WTC11 (cell line): ENCODE measurements at regions not wholly inside any gene's neighbourhood (a gene's known extent, or its start where the extent isn't known, plus 50 kb on each side); places are given as distances from the start of the nearest gene placed in this dataset.

Experiments
- ATF1 ChIP-seq: sonication (generic); formaldehyde crosslinking; IDR thresholded peaks from 2 replicates; pipeline ENCODE4 v1.8.1; 2023; ENCODE audit warnings: mild to moderate bottlenecking, moderate library complexity, missing genetic modification reagents
- CREB1 ChIP-seq: sonication (generic); formaldehyde crosslinking; IDR thresholded peaks from 2 replicates; pipeline ENCODE4 v1.8.0; 2023; ENCODE audit warnings: mild to moderate bottlenecking, missing genetic modification reagents
- NFYB ChIP-seq: sonication (generic); formaldehyde crosslinking; conservative IDR thresholded peaks from 2 replicates; pipeline ENCODE4 v1.8.0; 2022; ENCODE audit warnings: low read depth, missing genetic modification reagents
- ZNF121 ChIP-seq: sonication (generic); formaldehyde crosslinking; IDR thresholded peaks from 2 replicates; pipeline ENCODE4 v1.8.0; 2023; ENCODE audit warnings: missing genetic modification reagents
- ZNF219 ChIP-seq: sonication (generic); formaldehyde crosslinking; IDR thresholded peaks from 2 replicates; pipeline ENCODE4 v1.8.0; 2023; ENCODE audit warnings: missing genetic modification reagents, mild to moderate bottlenecking, borderline replicate concordance
- TF ChIP-seq, protein P1 (sequence below): fragments of 200-600 bp; IDR thresholded peaks from 2 replicates; pipeline ENCODE4 v1.8.0; 2022; ENCODE audit warnings: antibody characterized with exemption
- TF ChIP-seq, protein P2 (sequence below): sonication (generic); formaldehyde crosslinking; IDR thresholded peaks from 2 replicates; pipeline ENCODE4 v1.8.0; 2022; ENCODE audit warnings: mild to moderate bottlenecking, missing genetic modification reagents
- TF ChIP-seq, protein P3 (sequence below): sonication (generic); formaldehyde crosslinking; IDR thresholded peaks from 2 replicates; pipeline ENCODE4 v1.8.1; 2023; ENCODE audit warnings: mild to moderate bottlenecking, missing genetic modification reagents, borderline replicate concordance
- TF ChIP-seq, protein P4 (sequence below): sonication (generic); formaldehyde crosslinking; IDR thresholded peaks from 2 replicates; pipeline ENCODE4 v1.8.1; 2023; ENCODE audit warnings: mild to moderate bottlenecking, moderate library complexity, missing genetic modification reagents
- TF ChIP-seq, protein P5 (sequence below): sonication (generic); formaldehyde crosslinking; IDR thresholded peaks from 2 replicates; pipeline ENCODE4 v1.8.0; 2023; ENCODE audit warnings: missing genetic modification reagents

DNA sequence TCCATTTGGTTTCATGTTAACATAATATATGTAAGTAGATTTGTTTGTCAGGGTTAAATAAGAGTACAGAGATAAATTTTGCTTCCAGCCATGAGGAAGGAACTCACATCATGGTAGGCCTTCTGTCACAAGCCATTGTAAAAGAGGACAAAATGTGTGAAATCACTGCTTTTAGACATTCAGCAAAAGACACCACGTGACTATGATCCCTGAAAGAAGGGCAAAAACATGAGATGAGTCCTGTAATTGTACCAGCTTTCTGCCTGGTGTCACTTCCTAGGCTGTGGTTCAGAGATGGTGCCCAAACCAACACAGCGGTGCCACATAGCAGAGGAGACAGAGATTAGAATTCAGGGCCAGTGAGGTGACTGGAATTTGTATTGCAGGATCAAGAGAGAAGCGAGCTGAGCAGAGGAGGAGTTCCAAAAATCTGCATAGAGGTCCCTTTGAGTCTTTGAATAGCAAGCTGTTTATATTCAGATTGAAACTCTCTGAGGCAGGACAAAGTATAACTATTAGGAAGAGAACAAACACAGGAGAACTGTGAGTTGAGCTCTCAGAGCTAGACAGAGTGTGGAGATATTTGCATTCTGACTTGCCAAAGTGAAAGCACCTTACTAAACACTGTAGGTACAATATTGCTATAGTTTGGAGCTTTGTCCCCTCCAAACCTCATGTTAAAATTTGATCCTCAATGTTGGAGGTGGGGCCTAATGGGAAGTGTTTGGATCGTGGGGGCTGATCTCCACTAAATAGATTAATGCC is 52.6 kb upstream of the PDE7B start:
- TF ChIP-seq, protein P1, sequence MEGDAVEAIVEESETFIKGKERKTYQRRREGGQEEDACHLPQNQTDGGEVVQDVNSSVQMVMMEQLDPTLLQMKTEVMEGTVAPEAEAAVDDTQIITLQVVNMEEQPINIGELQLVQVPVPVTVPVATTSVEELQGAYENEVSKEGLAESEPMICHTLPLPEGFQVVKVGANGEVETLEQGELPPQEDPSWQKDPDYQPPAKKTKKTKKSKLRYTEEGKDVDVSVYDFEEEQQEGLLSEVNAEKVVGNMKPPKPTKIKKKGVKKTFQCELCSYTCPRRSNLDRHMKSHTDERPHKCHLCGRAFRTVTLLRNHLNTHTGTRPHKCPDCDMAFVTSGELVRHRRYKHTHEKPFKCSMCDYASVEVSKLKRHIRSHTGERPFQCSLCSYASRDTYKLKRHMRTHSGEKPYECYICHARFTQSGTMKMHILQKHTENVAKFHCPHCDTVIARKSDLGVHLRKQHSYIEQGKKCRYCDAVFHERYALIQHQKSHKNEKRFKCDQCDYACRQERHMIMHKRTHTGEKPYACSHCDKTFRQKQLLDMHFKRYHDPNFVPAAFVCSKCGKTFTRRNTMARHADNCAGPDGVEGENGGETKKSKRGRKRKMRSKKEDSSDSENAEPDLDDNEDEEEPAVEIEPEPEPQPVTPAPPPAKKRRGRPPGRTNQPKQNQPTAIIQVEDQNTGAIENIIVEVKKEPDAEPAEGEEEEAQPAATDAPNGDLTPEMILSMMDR, result no peak
- TF ChIP-seq, protein P2, sequence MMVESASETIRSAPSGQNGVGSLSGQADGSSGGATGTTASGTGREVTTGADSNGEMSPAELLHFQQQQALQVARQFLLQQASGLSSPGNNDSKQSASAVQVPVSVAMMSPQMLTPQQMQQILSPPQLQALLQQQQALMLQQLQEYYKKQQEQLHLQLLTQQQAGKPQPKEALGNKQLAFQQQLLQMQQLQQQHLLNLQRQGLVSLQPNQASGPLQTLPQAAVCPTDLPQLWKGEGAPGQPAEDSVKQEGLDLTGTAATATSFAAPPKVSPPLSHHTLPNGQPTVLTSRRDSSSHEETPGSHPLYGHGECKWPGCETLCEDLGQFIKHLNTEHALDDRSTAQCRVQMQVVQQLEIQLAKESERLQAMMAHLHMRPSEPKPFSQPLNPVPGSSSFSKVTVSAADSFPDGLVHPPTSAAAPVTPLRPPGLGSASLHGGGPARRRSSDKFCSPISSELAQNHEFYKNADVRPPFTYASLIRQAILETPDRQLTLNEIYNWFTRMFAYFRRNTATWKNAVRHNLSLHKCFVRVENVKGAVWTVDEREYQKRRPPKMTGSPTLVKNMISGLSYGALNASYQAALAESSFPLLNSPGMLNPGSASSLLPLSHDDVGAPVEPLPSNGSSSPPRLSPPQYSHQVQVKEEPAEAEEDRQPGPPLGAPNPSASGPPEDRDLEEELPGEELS (CRISPR knock-in tag), result no peak
- TF ChIP-seq, protein P3, sequence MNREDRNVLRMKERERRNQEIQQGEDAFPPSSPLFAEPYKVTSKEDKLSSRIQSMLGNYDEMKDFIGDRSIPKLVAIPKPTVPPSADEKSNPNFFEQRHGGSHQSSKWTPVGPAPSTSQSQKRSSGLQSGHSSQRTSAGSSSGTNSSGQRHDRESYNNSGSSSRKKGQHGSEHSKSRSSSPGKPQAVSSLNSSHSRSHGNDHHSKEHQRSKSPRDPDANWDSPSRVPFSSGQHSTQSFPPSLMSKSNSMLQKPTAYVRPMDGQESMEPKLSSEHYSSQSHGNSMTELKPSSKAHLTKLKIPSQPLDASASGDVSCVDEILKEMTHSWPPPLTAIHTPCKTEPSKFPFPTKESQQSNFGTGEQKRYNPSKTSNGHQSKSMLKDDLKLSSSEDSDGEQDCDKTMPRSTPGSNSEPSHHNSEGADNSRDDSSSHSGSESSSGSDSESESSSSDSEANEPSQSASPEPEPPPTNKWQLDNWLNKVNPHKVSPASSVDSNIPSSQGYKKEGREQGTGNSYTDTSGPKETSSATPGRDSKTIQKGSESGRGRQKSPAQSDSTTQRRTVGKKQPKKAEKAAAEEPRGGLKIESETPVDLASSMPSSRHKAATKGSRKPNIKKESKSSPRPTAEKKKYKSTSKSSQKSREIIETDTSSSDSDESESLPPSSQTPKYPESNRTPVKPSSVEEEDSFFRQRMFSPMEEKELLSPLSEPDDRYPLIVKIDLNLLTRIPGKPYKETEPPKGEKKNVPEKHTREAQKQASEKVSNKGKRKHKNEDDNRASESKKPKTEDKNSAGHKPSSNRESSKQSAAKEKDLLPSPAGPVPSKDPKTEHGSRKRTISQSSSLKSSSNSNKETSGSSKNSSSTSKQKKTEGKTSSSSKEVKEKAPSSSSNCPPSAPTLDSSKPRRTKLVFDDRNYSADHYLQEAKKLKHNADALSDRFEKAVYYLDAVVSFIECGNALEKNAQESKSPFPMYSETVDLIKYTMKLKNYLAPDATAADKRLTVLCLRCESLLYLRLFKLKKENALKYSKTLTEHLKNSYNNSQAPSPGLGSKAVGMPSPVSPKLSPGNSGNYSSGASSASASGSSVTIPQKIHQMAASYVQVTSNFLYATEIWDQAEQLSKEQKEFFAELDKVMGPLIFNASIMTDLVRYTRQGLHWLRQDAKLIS (CRISPR knock-in tag), result no peak
- TF ChIP-seq, protein P4, sequence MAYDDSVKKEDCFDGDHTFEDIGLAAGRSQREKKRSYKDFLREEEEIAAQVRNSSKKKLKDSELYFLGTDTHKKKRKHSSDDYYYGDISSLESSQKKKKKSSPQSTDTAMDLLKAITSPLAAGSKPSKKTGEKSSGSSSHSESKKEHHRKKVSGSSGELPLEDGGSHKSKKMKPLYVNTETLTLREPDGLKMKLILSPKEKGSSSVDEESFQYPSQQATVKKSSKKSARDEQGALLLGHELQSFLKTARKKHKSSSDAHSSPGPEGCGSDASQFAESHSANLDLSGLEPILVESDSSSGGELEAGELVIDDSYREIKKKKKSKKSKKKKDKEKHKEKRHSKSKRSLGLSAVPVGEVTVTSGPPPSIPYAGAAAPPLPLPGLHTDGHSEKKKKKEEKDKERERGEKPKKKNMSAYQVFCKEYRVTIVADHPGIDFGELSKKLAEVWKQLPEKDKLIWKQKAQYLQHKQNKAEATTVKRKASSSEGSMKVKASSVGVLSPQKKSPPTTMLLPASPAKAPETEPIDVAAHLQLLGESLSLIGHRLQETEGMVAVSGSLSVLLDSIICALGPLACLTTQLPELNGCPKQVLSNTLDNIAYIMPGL (CRISPR knock-in tag), result no peak
- TF ChIP-seq CREB1 (CRISPR knock-in tag), result no peak
- TF ChIP-seq ZNF121, result no peak
- TF ChIP-seq, protein P5, sequence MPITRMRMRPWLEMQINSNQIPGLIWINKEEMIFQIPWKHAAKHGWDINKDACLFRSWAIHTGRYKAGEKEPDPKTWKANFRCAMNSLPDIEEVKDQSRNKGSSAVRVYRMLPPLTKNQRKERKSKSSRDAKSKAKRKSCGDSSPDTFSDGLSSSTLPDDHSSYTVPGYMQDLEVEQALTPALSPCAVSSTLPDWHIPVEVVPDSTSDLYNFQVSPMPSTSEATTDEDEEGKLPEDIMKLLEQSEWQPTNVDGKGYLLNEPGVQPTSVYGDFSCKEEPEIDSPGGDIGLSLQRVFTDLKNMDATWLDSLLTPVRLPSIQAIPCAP (CRISPR knock-in tag), result no peak
- TF ChIP-seq NFYB (CRISPR knock-in tag), result no peak
- TF ChIP-seq ZNF219 (CRISPR knock-in tag), result no peak
- no peak for TF ChIP-seq ATF1 (CRISPR knock-in tag)
